Medulla oblongata (tissue), 1 donor: ENCODE measurements at regions not wholly inside any gene's neighbourhood (a gene's known extent, or its start where the extent isn't known, plus 50 kb on each side); places are given as distances from the start of the nearest gene placed in this dataset.

Experiments
- DNase-seq: peaks from one replicate; pipeline ENCODE4 v3.0.0-alpha.2; 2015; ENCODE audit errors: extremely low spot score

DNA sequence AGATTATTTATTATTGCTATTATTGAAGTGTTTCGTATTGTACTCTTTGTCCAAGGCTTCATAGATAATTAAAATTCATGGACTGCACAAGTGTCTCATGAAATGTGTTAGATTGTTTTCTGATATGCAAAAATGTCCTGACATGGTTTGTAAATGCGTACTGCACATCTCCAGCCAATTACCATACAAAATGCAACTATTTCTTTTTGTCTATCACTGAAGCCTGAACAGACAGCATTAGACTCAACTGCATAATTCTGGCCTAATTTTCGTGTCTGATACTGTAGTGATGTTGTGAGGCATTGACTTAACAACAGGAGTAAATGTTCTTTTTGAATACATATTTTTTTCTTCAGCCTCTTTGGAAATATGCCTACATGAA is 498.2 kb upstream of the CD180 start:
- no peak for DNase-seq

DNA sequence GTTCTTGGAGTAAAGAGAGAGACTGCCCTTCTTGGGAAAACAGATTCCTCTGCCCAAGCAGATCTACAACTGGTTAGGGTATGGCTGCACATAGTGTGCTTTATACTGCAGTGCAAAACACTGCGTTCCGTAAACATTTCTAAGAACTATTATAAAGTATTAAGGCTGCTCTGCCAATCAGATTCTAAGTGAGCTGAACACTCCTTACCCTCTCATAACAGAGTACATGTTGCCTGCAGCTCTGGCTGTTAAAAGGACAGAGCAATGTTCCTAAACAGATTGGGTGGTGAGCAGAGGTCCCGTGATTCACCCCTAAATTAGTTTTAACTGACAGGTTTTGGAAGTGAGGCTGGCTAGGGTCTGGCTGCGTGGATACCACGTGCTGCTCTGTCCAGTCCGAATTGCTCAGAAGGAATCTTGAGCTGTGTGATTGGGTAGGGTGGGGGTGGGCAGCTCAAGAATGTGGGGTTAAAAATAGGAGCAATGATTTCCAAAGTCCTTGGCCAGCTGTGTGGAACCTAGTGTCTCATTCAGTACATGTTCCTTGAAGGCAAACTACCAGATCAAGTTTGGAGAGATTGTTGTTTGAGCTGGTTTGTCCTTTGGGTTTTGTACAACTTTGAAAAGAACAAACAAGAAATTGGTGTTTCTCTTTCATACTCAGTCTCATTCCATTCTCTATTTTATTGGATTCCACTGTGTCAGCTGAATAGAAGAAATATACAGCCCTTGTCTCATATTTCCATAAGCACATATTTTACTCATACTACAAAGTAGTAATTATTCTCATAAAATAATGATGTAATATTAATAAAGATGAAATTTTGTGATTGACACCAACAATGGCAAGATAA is 497.6 kb upstream of the CD180 start:
- DNase-seq: no peak

- DNase-seq: no peak
Observed at GRCh38 chr5:67686746-67687145, 490.1 kb upstream of the CD180 start.

DNA sequence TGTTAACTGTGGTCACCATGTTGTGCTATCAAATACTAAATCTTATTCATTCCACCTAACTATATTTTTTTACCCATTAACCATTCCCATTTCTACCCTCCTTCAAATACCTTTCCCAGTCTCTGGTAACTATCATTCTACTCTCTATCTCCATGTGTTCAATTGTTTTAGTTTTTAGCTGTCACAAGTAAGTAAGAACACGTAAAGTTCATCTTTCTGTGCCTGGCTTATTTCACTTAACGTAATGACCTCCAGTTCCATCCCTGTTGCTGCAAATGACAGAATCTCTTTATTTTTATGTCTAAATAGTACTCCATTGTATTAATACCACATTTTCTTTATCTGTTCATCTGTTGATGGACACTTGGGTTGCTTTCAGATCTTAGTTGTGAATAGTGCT is 485.1 kb upstream of the CD180 start:
- DNase-seq: no peak

- DNase-seq: no peak
Observed at GRCh38 chr5:67680099-67680498, 483.5 kb upstream of the CD180 start.

DNA sequence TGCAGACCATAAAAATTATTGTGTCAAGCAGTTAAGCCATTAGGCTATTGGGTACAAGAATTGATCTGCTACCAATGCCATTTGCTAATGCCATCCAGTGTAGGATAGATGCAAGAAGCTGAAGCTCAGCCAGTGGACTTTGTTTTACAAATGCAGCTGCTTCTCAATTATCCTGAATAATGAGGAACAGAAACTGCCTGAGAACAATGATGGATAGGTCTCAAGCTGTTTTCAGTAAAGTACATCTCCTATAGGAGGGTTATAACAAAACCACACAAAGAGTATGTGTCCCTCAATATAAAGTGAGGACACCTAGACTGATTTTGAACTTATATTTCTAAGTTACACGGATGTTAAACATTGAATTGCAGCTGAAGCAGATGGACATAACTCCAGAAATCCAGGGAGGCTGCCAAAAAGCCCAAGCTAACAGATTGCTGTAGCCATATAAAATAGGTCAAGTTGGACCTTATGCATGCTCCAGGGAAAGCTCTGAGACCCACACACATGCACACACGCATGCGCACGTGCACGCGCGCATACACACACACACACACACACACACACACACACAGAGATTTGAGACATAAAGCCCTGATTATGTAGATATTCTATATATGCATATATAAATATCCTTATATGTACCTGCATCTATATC is 482.7 kb upstream of the CD180 start:
- DNase-seq: no peak

GRCh38 chr5:67678594-67678993 is 482.0 kb upstream of the CD180 start:
- DNase-seq: no peak

DNA sequence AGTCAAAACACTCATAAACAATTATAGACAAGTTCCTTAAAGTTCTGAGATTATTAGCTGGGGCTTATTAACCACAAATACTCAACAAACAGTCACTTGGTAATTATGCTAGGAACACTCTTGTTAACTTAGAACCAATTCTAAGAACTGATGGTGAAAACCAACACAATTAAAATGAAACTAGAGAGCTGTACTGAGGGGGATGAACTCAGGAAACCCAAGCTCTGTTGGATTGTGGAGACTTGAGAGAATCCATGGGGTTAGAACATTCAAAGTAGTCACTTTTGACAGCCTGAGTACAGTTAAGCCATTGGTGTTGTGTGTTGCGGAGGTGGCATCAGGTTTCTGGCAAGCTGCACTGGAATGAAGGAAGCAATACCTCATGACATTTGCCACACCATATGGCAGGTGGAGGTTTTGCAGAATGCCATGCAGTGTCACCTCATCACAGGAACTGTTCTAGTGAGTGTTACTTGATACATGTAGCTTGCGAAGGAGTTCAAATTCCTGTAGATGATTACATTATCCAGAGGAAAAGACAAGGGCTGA is 480.9 kb upstream of the CD180 start:
- no peak for DNase-seq

DNA sequence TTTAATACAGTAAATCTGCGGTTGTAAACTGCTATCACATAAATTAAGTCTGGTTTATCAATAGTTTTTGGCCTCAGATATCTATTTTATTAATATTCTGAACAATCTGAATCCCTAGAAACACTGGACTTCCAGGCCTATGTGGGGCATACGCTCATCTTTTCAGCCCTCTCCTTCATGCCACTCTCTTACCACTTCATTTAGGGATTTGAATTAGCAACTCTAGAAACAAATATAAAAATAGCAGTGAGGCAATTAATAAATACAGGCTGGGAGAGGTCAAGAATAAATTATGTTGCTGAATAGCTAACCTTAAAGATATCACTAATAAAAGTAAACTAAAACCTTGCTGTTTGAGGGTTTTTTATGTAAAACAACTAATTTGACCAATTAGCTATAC is 480.3 kb upstream of the CD180 start:
- DNase-seq: no peak

- no peak for DNase-seq
Observed at GRCh38 chr5:67674159-67674655, 477.6 kb upstream of the CD180 start.

DNA sequence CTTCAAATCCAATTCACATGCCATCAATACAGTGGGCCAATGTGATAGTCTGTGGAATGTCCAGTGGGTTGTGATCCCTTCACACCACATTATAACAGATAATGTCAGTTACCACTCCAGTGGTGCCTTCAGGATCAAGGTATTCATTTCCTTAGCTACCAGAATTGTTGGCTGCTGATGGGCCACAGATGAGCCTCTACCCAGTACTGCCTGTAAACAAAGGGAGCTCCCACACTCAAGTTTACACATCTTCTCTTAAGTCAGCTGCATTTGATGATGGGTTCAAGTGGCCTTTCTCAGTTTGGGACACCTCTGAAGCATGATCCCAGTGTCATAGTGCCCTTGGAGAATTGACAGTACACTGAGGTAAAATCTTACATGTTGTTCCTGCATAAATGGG is 477.0 kb upstream of the CD180 start:
- DNase-seq: no peak

- no peak for DNase-seq
Observed at GRCh38 chr5:67673180-67673579, 476.6 kb upstream of the CD180 start.

DNA sequence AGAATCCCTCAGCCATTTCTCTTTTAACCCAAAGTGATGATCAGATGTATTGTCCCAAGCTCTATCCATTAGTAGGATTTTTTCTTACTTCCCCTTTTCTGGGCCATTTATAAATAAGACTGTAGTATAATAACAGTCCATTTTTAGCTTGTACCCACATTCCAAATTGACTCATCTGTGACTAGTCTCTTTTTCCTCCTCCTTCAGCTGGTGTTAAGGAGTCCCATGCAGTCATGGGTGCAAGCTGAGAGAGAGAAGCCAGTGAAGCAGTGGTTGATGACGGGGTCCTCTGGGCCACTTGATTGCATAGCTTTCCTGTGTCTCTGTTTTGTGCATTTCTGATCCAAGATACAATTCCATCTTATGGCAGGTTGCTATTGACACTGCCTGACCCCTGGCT is 476.0 kb upstream of the CD180 start:
- DNase-seq: no peak

DNA sequence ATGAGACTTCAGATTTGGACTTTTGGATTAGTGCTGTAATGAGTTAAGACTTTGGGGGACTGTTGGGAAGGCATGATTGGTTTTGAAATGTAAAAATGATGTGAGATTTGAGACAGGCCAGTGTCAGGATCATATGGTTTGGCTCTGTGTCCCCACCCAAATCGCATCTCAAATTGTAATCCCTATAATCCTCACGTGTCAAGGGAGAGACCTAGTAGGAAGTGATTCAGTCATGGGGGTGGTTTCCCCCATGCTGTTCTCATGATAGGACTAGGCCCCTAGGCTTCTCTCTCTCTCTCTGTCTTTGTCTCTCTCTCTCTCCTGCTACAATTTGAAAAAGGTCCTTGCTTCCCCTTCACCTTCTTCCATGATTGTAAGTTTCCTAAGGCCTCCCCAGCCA is 473.3 kb upstream of the CD180 start:
- no peak for DNase-seq

- no peak for DNase-seq
Observed at GRCh38 chr5:67660149-67660548, 463.6 kb upstream of the CD180 start.

GRCh38 chr5:67659288-67659687 is 462.7 kb upstream of the CD180 start:
- DNase-seq: no peak

DNA sequence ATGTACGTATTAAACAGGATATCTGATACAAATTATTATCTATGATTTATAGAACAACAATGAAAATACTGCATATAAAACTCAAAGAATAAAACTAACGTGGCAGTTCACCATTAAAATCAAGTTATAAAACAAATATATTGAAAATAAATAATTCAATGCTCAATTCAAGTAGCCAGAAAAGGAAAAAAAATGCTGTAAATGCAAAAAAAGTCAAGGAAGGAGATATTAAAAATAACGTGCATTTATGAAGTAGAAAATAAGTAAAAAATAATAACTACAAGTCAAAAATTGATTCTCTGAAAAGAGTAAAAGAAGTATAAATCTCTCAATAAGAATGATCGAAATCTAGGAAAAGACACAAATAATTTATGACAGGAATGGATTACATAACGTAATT is 460.5 kb upstream of the CD180 start:
- no peak for DNase-seq

DNA sequence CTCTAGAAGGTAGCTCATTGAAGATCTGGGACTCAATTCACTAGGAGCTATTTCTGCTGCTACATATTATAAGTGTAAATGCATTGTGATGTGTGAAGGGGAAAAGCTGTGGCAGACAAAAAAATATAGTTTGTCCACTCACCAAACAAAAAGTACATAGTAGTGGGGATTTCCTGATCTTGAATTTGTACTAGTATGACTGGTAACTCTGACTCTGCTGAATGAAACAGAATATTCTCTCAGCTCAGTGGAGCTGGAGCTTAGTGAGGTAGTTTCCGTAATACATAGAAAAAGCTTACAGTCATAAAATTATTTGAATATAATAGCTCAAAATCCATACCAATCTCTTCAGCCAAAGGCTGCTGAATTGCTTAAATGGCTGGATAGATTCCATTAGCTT is 455.6 kb upstream of the CD180 start:
- no peak for DNase-seq

DNA sequence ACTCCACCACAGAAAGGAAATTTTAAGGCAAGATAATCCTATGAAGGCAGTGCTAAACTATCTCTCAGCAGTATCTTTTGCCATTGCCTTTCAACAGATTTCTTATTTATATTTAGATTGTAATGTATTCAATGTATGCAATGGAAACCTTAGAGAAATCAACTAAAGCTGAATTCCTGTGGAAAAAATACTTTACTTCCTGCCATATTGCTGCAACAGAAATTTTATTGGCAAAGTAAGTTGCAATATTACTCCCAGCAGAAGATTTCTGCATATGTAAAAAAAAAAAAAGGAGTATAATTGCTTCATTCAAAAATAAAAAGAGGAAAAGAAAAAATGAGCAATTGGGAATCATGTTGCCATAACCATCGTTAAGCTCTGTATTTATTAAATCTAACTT is 454.6 kb upstream of the CD180 start:
- no peak for DNase-seq

GRCh38 chr5:67648201-67648671 is 451.6 kb upstream of the CD180 start:
- peak; percentile 32 for DNase-seq

DNA sequence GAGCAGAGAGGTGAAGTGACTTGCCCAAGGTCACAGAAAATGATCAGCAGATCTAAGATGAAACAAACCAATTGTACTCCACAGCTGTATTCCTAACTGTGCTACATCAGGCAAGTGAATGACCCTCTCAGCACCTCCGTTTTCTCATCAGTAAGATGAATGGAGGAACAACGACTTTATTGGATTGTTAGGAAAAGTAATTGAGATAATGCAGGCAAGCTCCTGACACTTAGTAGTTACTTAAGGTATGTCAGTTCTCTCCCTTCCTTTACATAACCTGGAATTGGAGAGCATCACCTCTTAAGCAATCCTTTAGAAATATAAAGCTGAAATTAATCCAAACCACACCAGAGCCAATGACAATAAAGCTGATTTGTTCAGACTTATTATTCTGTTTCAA is 451.2 kb upstream of the CD180 start:
- DNase-seq: no peak

DNA sequence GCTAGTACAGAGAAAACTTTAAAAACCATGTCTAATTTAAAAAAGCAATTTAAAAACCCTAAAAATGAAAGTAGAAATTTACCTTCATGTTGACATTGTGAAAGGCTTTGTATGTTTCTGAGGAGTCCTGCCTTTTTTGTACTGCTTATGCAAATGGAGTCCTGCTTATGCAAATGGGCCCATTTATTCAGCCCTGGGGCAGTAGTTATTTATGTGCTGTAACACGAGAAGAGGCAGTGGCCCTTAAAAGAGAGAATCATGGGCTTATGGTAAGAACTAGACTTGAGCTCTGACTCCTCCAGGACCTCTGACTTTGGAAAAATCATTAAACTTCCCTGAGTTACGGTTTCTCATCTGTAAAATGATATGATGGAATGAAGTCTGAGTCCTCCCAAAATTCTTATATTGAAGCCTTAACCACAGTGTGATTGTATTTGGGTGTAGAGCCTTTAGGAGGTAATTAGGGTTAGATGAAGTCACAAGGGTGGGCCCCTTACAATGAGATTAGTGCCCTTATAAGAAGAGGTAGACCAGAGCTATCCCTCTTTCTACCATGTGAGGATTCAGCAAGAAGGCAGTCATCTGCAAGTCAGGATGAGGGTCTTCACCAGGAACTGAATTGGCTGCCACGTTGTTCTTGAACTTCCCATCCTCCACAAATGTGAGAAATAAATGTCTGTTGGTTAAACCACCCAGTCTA is 447.8 kb upstream of the CD180 start:
- no peak for DNase-seq
